Vagina (tissue), 2 donors: ENCODE measurements at regions not wholly inside any gene's neighbourhood (a gene's known extent, or its start where the extent isn't known, plus 50 kb on each side); places are given as distances from the start of the nearest gene placed in this dataset.

Experiments
- CTCF ChIP-seq, 3 experiments: fragments of 450-650 bp in 2 of 3; fragments of 200-600 bp in 1 of 3; sonication (generic) in 1 of 3; IDR thresholded peaks; one replicate each; pipeline ENCODE4 v1.5.1; 2017 to 2019; ENCODE audit warnings: antibody characterized with exemption in 3 of 3, mild to moderate bottlenecking in 2 of 3, moderate library complexity in 2 of 3
- POLR2A ChIP-seq, 2 donors: fragments of 450-650 bp; IDR thresholded peaks; one replicate each; pipeline ENCODE4 v1.6.1; 2017; ENCODE audit warnings: antibody characterized with exemption in 2 of 2, mild to moderate bottlenecking in 2 of 2, moderate library complexity in 2 of 2

GRCh38 chr7:84508606-84509005 is 314.0 kb upstream of the SEMA3A start:
- TF ChIP-seq CTCF (IDR thresholded peaks at IDR 0.05) (no peak), POLR2A (IDR thresholded peaks at IDR 0.05) (no peak)
